ENCODE measurements at regions not wholly inside any gene's neighbourhood (a gene's known extent, or its start where the extent isn't known, plus 50 kb on each side); places are given as distances from the start of the nearest gene placed in this dataset.

GRCh38 chr3:90121326-90121725 lies 1013.9 kb downstream of the EPHA3 start:
- no peak overlapping the region for H3K4me2 ChIP-seq (replicated peaks; ENCODE audit: low read depth, low read length, poor library complexity, severe bottlenecking)
- WGBS (ENCODE audit: insufficient coverage) = 100% methylated on average over 3 of the region's 5 CpGs
- TF ChIP-seq CTCF (IDR thresholded peaks at IDR 0.05) (no peak), EZH2 (IDR thresholded peaks at IDR 0.05; ENCODE audit: borderline replicate concordance, insufficient read depth, low read depth, low read length, poor library complexity, severe bottlenecking) (no peak)
- no peak for ATAC-seq (ENCODE audit: low read depth)
- H3K9ac ChIP-seq (ENCODE audit: low read length) = no peak overlapping the region
- no peak overlapping the region for H3K4me3 Mint-ChIP-seq
- CTCF ChIA-PET = no interaction called here
- H3K9me3 Mint-ChIP-seq (ENCODE audit: insufficient read depth) = peaks cover 3% of the 10 kb centered on the region
- H3K4me3 ChIP-seq (ENCODE audit: control extremely low read depth in 1 of 5, extremely low read depth in 1 of 5, insufficient read depth in 1 of 5, low read depth in 2 of 5, low read length in 4 of 5) = no peak overlapping the region
- POLR2A ChIA-PET = no interaction called here
- H3K4me1 ChIP-seq (ENCODE audit: control insufficient read depth in 2 of 2, insufficient read depth in 2 of 2, low read length in 2 of 2) = no peaks in the 10 kb centered on the region
- no peaks in the 10 kb centered on the region for H3K79me2 ChIP-seq (ENCODE audit: control insufficient read depth, insufficient read depth, low read length)
- intact Hi-C loops (cut with micrococcal nuclease) = no loop called here
- no peaks in the 10 kb centered on the region for H3K27me3 ChIP-seq (replicated peaks in 1 of 4; ENCODE audit: control extremely low read depth in 1 of 4, control insufficient read depth in 3 of 4, insufficient read depth in 4 of 4, low read length in 3 of 4)
- H3K27ac Mint-ChIP-seq = no peak overlapping the region
- no peaks in the 10 kb centered on the region for H3K4me1 Mint-ChIP-seq
- H3K9me3 ChIP-seq (ENCODE audit: control extremely low read depth in 1 of 3, control insufficient read depth in 2 of 3, insufficient read depth in 1 of 3, low read length in 2 of 3) = peaks cover 0 to 4% (median 0%) of the 10 kb centered on the region in 3 donors
- H2AFZ ChIP-seq (ENCODE audit: insufficient read depth, low read depth, low read length, poor library complexity, severe bottlenecking) = no peak overlapping the region
- no peaks in the 10 kb centered on the region for H3K36me3 ChIP-seq (replicated peaks in 1 of 2; ENCODE audit: control extremely low read depth in 1 of 2, control insufficient read depth in 1 of 2, extremely low read depth in 1 of 2, insufficient read depth in 2 of 2, low read length in 1 of 2)
- no peak overlapping the region for H3K27ac ChIP-seq (ENCODE audit: low read length in 2 of 2)
- DNase-seq = no peak
- H4K20me1 ChIP-seq (ENCODE audit: control insufficient read depth, insufficient read depth, low read length, poor library complexity, severe bottlenecking) = no peaks in the 10 kb centered on the region
- H3K27me3 Mint-ChIP-seq = no peaks in the 10 kb centered on the region

- H3K9ac ChIP-seq (ENCODE audit: low read length) = no peak overlapping the region
- no peak for ATAC-seq (ENCODE audit: low read depth)
- no peaks in the 10 kb centered on the region for H3K36me3 ChIP-seq (replicated peaks in 1 of 2; ENCODE audit: control extremely low read depth in 1 of 2, control insufficient read depth in 1 of 2, extremely low read depth in 1 of 2, insufficient read depth in 2 of 2, low read length in 1 of 2)
- H3K27me3 ChIP-seq (replicated peaks in 1 of 4; ENCODE audit: control extremely low read depth in 1 of 4, control insufficient read depth in 3 of 4, insufficient read depth in 4 of 4, low read length in 3 of 4) = no peaks in the 10 kb centered on the region
- Mint-ChIP-seq H3K27me3 (no peaks in the 10 kb centered on the region), H3K27ac (no peak overlapping the region), H3K4me1 (no peaks in the 10 kb centered on the region), H3K4me3 (no peak overlapping the region), H3K9me3 (ENCODE audit: insufficient read depth) (peaks cover 9% of the 10 kb centered on the region)
- H2AFZ ChIP-seq (ENCODE audit: insufficient read depth, low read depth, low read length, poor library complexity, severe bottlenecking) = no peak overlapping the region
- ChIA-PET CTCF (no interaction called here), POLR2A (no interaction called here)
- no peak for TF ChIP-seq CTCF (IDR thresholded peaks at IDR 0.05)
- TF ChIP-seq EZH2 (IDR thresholded peaks at IDR 0.05; ENCODE audit: borderline replicate concordance, insufficient read depth, low read depth, low read length, poor library complexity, severe bottlenecking) = no peak
- no peaks in the 10 kb centered on the region for H3K9me3 ChIP-seq (ENCODE audit: control extremely low read depth in 1 of 3, control insufficient read depth in 2 of 3, insufficient read depth in 1 of 3, low read length in 2 of 3)
- H3K4me2 ChIP-seq (replicated peaks; ENCODE audit: low read depth, low read length, poor library complexity, severe bottlenecking) = no peak overlapping the region
- intact Hi-C loops (cut with micrococcal nuclease) = no loop called here
- DNase-seq = no peak
- no peaks in the 10 kb centered on the region for H4K20me1 ChIP-seq (ENCODE audit: control insufficient read depth, insufficient read depth, low read length, poor library complexity, severe bottlenecking)
- WGBS (ENCODE audit: insufficient coverage) = 100% methylated on average over 1 of the region's 2 CpGs
- H3K27ac ChIP-seq (ENCODE audit: low read length in 2 of 2) = no peak overlapping the region
- H3K79me2 ChIP-seq (ENCODE audit: control insufficient read depth, insufficient read depth, low read length) = no peaks in the 10 kb centered on the region
- no peak overlapping the region for H3K4me3 ChIP-seq (ENCODE audit: control extremely low read depth in 1 of 5, extremely low read depth in 1 of 5, insufficient read depth in 1 of 5, low read depth in 2 of 5, low read length in 4 of 5)
- H3K4me1 ChIP-seq (ENCODE audit: control insufficient read depth in 2 of 2, insufficient read depth in 2 of 2, low read length in 2 of 2) = no peaks in the 10 kb centered on the region
Observed at GRCh38 chr3:90128391-90128790, 1021.0 kb downstream of the EPHA3 start.
